PC-3 (cell line): ENCODE measurements at regions not wholly inside any gene's neighbourhood (a gene's known extent, or its start where the extent isn't known, plus 50 kb on each side); places are given as distances from the start of the nearest gene placed in this dataset.

ENCODE experiments used
- ATAC-seq: fragments of 200-7000 bp; cut with Tn5 transposase; 2 replicates; pipeline ENCODE4 v1.9.1; 2020; ENCODE audit warnings: mild to moderate bottlenecking, moderate library complexity
- BruUV-seq: library from RNA; stranded (reverse); fragments of 400-500 nt; replicated peaks from 2 replicates; lab custom pipeline; 2021; lab: Mats Ljungman, UMichigan
- CTCF ChIA-PET: fragments of 300-600 bp; sonication (Branson Sonifier 250); formaldehyde crosslinking; loops from one replicate; lab custom pipeline; 2022; ENCODE audit warnings: antibody characterized with exemption; lab: Charles Lee
- POLR2A ChIA-PET: fragments of 300-600 bp; sonication (Branson Sonifier 250); formaldehyde crosslinking; loops from one replicate; lab custom pipeline; 2022; ENCODE audit warnings: antibody characterized with exemption; ENCODE audit not compliant: unreplicated experiment; lab: Charles Lee
- DNase-seq: peaks from one replicate; pipeline ENCODE4 v3.0.0-alpha.2; 2015
- H2AFZ ChIP-seq: fragments of 300-600 bp; sonication (generic); 2 replicates; pipeline ENCODE4 v1.6.0; 2016; ENCODE audit warnings: antibody characterized with exemption, low read length
- H3F3A ChIP-seq: fragments of 300-600 bp; sonication (generic); one replicate; pipeline ENCODE4 v1.6.0; 2017; ENCODE audit warnings: antibody characterized with exemption, low read length, control low read depth, mild to moderate bottlenecking; ENCODE audit not compliant: unreplicated experiment
- H3K27ac ChIP-seq: fragments of 300-600 bp; sonication (generic); 2 replicates; pipeline ENCODE4 v1.5.1; 2016; ENCODE audit warnings: mild to moderate bottlenecking, low read length
- H3K27me3 ChIP-seq: fragments of 300-600 bp; sonication (generic); 2 replicates; pipeline ENCODE4 v1.6.1; 2016; ENCODE audit warnings: low read length, mixed read lengths
- H3K36me3 ChIP-seq: fragments of 300-600 bp; sonication (generic); 2 replicates; pipeline ENCODE4 v1.6.1; 2016; ENCODE audit warnings: low read depth, mixed run types, low read length, mixed read lengths
- H3K4me1 ChIP-seq: fragments of 300-600 bp; sonication (generic); 2 replicates; pipeline ENCODE4 v1.5.1; 2016; ENCODE audit warnings: low read length; ENCODE audit not compliant: insufficient read depth
- H3K4me2 ChIP-seq: fragments of 300-600 bp; sonication (generic); 2 replicates; pipeline ENCODE4 v1.6.0; 2016; ENCODE audit warnings: low read length
- H3K4me3 ChIP-seq: fragments of 300-600 bp; sonication (generic); 2 replicates; pipeline ENCODE4 v1.5.1; 2016; ENCODE audit warnings: mild to moderate bottlenecking, low read length, mixed read lengths
- H3K79me2 ChIP-seq: fragments of 300-600 bp; sonication (generic); 2 replicates; pipeline ENCODE4 v1.6.1; 2017; ENCODE audit warnings: low read length, mixed read lengths
- H3K9ac ChIP-seq: fragments of 300-600 bp; sonication (generic); 2 replicates; pipeline ENCODE4 v1.6.0; 2016; ENCODE audit warnings: mild to moderate bottlenecking, low read length
- H3K9me2 ChIP-seq: fragments of 300-600 bp; sonication (generic); replicated peaks from 2 replicates; pipeline ENCODE4 v1.6.1; 2016; ENCODE audit warnings: mixed run types, low read length, mixed read lengths
- H3K9me3 ChIP-seq: fragments of 300-600 bp; sonication (generic); 2 replicates; pipeline ENCODE4 v1.6.1; 2016; ENCODE audit warnings: low read length, mixed read lengths
- H4K20me1 ChIP-seq: fragments of 300-600 bp; sonication (generic); 2 replicates; pipeline ENCODE4 v1.6.1; 2016; ENCODE audit warnings: low read length, mixed read lengths
- CTCF ChIP-seq: fragments of 300-600 bp; sonication (generic); conservative IDR thresholded peaks from 2 replicates; pipeline ENCODE4 v1.5.1; 2017; ENCODE audit warnings: antibody characterized with exemption, low read depth, mild to moderate bottlenecking, low read length
- EZH2 ChIP-seq: fragments of 300-600 bp; sonication (generic); IDR thresholded peaks from one replicate; pipeline ENCODE4 v1.6.1; 2017; ENCODE audit warnings: antibody characterized with exemption, mild to moderate bottlenecking, low read length; ENCODE audit not compliant: unreplicated experiment
- EZH2phosphoT487 ChIP-seq: fragments of 300-600 bp; sonication (generic); IDR thresholded peaks from 2 replicates; pipeline ENCODE4 v1.6.1; 2018; ENCODE audit warnings: mild to moderate bottlenecking, antibody characterized with exemption, low read length, borderline replicate concordance
- intact Hi-C: fragments of 100-400 bp; cut with micrococcal nuclease; formaldehyde crosslinking; loops from 2 replicates; pipeline ENCODE4 v1.9.0; 2023

GRCh38 chr3:20669675-20670074 lies 483.7 kb upstream of the SGO1 start:
- no peak overlapping the region for H3K4me3 ChIP-seq
- H4K20me1 ChIP-seq, result no peaks in the 10 kb centered on the region
- CTCF ChIA-PET, result no interaction called here
- no peaks in the 10 kb centered on the region for H3K36me3 ChIP-seq
- POLR2A ChIA-PET, result no interaction called here
- no peaks in the 10 kb centered on the region for H3K4me1 ChIP-seq
- no peaks in the 10 kb centered on the region for H3K27me3 ChIP-seq
- BruUV-seq, result no TSS peak
- H3K9me2 ChIP-seq, result no peaks in the 10 kb centered on the region
- DNase-seq (no peak), ATAC-seq (no peak)
- H3F3A ChIP-seq, result no peaks in the 10 kb centered on the region
- H3K79me2 ChIP-seq, result no peaks in the 10 kb centered on the region
- no peaks in the 10 kb centered on the region for H3K9me3 ChIP-seq
- H3K9ac ChIP-seq, result no peak overlapping the region
- TF ChIP-seq CTCF (no peak), EZH2 (no peak), EZH2phosphoT487 (no peak)
- no peak overlapping the region for H3K4me2 ChIP-seq
- no peak overlapping the region for H2AFZ ChIP-seq
- intact Hi-C loops, result no loop called here
- H3K27ac ChIP-seq, result no peak overlapping the region

GRCh38 chr3:20669184-20669583 lies 483.2 kb upstream of the SGO1 start:
- ATAC-seq (no peak), DNase-seq (no peak)
- Histone ChIP-seq H3K9me3 (no peaks in the 10 kb centered on the region), H3K79me2 (no peaks in the 10 kb centered on the region), H3K4me3 (no peak overlapping the region), H3K4me1 (no peaks in the 10 kb centered on the region), H4K20me1 (no peaks in the 10 kb centered on the region), H3K27ac (no peak overlapping the region), H2AFZ (no peak overlapping the region), H3F3A (no peaks in the 10 kb centered on the region), H3K4me2 (no peak overlapping the region), H3K36me3 (no peaks in the 10 kb centered on the region), H3K27me3 (no peaks in the 10 kb centered on the region), H3K9ac (no peak overlapping the region), H3K9me2 (no peaks in the 10 kb centered on the region)
- intact Hi-C loops, result no loop called here
- POLR2A ChIA-PET, result no interaction called here
- BruUV-seq, result no TSS peak
- CTCF ChIA-PET, result no interaction called here
- no peak for TF ChIP-seq EZH2phosphoT487
- TF ChIP-seq EZH2, result no peak
- no peak for TF ChIP-seq CTCF

GRCh38 chr3:20668411-20668810 lies 482.4 kb upstream of the SGO1 start:
- ATAC-seq (no peak; the same call in 1 of the 2 replicates), DNase-seq (peak; percentile 19)
- Histone ChIP-seq H3K9me3 (no peaks in the 10 kb centered on the region), H3F3A (no peaks in the 10 kb centered on the region), H3K79me2 (no peaks in the 10 kb centered on the region), H4K20me1 (no peaks in the 10 kb centered on the region), H3K9ac (no peak overlapping the region), H3K9me2 (no peaks in the 10 kb centered on the region), H3K4me3 (no peak overlapping the region), H3K36me3 (no peaks in the 10 kb centered on the region), H3K27me3 (no peaks in the 10 kb centered on the region), H3K27ac (no peak overlapping the region), H3K4me1 (no peaks in the 10 kb centered on the region), H2AFZ (no peak overlapping the region), H3K4me2 (no peak overlapping the region)
- intact Hi-C loops, result no loop called here
- ChIA-PET POLR2A (no interaction called here), CTCF (no interaction called here)
- no peak for TF ChIP-seq EZH2phosphoT487
- 0 out of 2 replicates have a peak, but pooled peaks have one; percentile 9 for TF ChIP-seq CTCF
- BruUV-seq, result no TSS peak
